Mesenchymal stem cell (in vitro differentiated cells and primary cell): ENCODE measurements at regions not wholly inside any gene's neighbourhood (a gene's known extent, or its start where the extent isn't known, plus 50 kb on each side); places are given as distances from the start of the nearest gene placed in this dataset.
"Not testable (repeated sequence)": the region's sequence is repeated elsewhere in the genome, so short reads cannot be mapped to it uniquely, and the experiment has no call there.

ENCODE experiments used
- DNase-seq: peaks from one replicate; pipeline ENCODE4 v3.0.0-alpha.2; 2013
- H2AFZ ChIP-seq: one replicate; pipeline ENCODE4 v1.6.1; 2013; ENCODE audit warnings: low read depth, mild to moderate bottlenecking, control low read depth, inconsistent platforms, low read length, moderate library complexity
- H2AK5ac ChIP-seq: 2 replicates; pipeline ENCODE4 v1.6.1; 2013; ENCODE audit warnings: low read length, moderate library complexity, mild to moderate bottlenecking, inconsistent platforms; ENCODE audit not compliant: severe bottlenecking
- H2BK120ac ChIP-seq: one replicate; pipeline ENCODE4 v1.6.1; 2013; ENCODE audit warnings: low read depth, mild to moderate bottlenecking, inconsistent platforms, low read length, moderate library complexity
- H2BK12ac ChIP-seq, 2 experiments: one replicate each; pipeline ENCODE4 v1.6.1; 2013; ENCODE audit warnings: inconsistent platforms in 2 of 2, low read length in 2 of 2, mild to moderate bottlenecking in 2 of 2, moderate library complexity in 2 of 2, control low read depth in 1 of 2
- H2BK15ac ChIP-seq: one replicate; pipeline ENCODE4 v1.6.1; 2013; ENCODE audit warnings: mild to moderate bottlenecking, low read depth, inconsistent platforms; ENCODE audit not compliant: poor library complexity, severe bottlenecking
- H2BK5ac ChIP-seq: 2 replicates; pipeline ENCODE4 v1.6.1; 2013; ENCODE audit warnings: low read depth, mild to moderate bottlenecking, low read length, control low read depth, inconsistent platforms; ENCODE audit not compliant: poor library complexity, severe bottlenecking
- H3K14ac ChIP-seq, 2 experiments: one replicate each; pipeline ENCODE4 v1.6.1; 2013; ENCODE audit warnings: inconsistent platforms in 2 of 2, low read length in 2 of 2, control low read depth in 1 of 2, mild to moderate bottlenecking in 1 of 2, moderate library complexity in 1 of 2
- H3K18ac ChIP-seq, 2 experiments: one replicate each; pipeline ENCODE4 v1.6.1; 2013; ENCODE audit warnings: inconsistent platforms in 2 of 2, low read length in 2 of 2, control low read depth in 1 of 2, low read depth in 1 of 2, mild to moderate bottlenecking in 1 of 2
- H3K23ac ChIP-seq, 2 experiments: one replicate each; pipeline ENCODE4 v1.6.1; 2013; ENCODE audit warnings: inconsistent platforms in 2 of 2, low read length in 2 of 2, mild to moderate bottlenecking in 2 of 2, moderate library complexity in 2 of 2, control low read depth in 1 of 2
- H3K27ac ChIP-seq: 2 replicates; pipeline ENCODE4 v1.5.1; 2013; ENCODE audit warnings: mild to moderate bottlenecking, moderate library complexity, low read length, control low read depth, inconsistent platforms; ENCODE audit not compliant: poor library complexity, severe bottlenecking
- H3K27me3 ChIP-seq, 2 experiments: 2 replicates each; pipeline versions ENCODE4 v1.6.1 to v1.7.0; 2013; ENCODE audit warnings: low read length in 2 of 2, mild to moderate bottlenecking in 2 of 2, moderate library complexity in 2 of 2, control low read depth in 1 of 2, inconsistent platforms in 1 of 2; ENCODE audit not compliant: control insufficient read depth in 1 of 2, insufficient read depth in 1 of 2
- H3K36me3 ChIP-seq, 2 experiments: 2 replicates each; pipeline versions ENCODE4 v1.6.1 to v1.7.0; 2013; ENCODE audit warnings: low read length in 2 of 2, control low read depth in 1 of 2, inconsistent platforms in 1 of 2, low read depth in 1 of 2, mild to moderate bottlenecking in 1 of 2; ENCODE audit not compliant: insufficient read depth in 2 of 2, control insufficient read depth in 1 of 2
- H3K4ac ChIP-seq, 2 experiments: one replicate each; pipeline ENCODE4 v1.6.1; 2013; ENCODE audit warnings: inconsistent platforms in 2 of 2, low read length in 2 of 2, mild to moderate bottlenecking in 2 of 2, moderate library complexity in 2 of 2, control low read depth in 1 of 2, low read depth in 1 of 2
- H3K4me1 ChIP-seq: 2 replicates; pipeline ENCODE4 v1.6.1; 2013; ENCODE audit warnings: low read depth, low read length, control low read depth; ENCODE audit not compliant: control insufficient read depth, insufficient read depth
- H3K4me2 ChIP-seq: 2 replicates; pipeline ENCODE4 v1.6.1; 2013; ENCODE audit warnings: low read length, mild to moderate bottlenecking, inconsistent platforms; ENCODE audit not compliant: poor library complexity, severe bottlenecking
- H3K4me3 ChIP-seq, 2 experiments: 2 replicates each; pipeline versions ENCODE4 v1.5.1 to v1.7.0; 2013; ENCODE audit warnings: low read length in 2 of 2, mild to moderate bottlenecking in 2 of 2, control low read depth in 1 of 2, low read depth in 1 of 2; ENCODE audit not compliant: insufficient read depth in 1 of 2
- H3K79me1 ChIP-seq: replicated peaks from 2 replicates; pipeline ENCODE4 v1.6.1; 2013; ENCODE audit warnings: mild to moderate bottlenecking, control low read depth, low read length, inconsistent platforms; ENCODE audit not compliant: poor library complexity, severe bottlenecking
- H3K9ac ChIP-seq: 2 replicates; pipeline ENCODE4 v1.7.0; 2013; ENCODE audit warnings: mild to moderate bottlenecking, low read length, moderate library complexity
- H3K9me3 ChIP-seq: 2 replicates; pipeline ENCODE4 v1.7.0; 2013; ENCODE audit warnings: mild to moderate bottlenecking, low read length; ENCODE audit not compliant: control insufficient read depth
- H4K8ac ChIP-seq: one replicate; pipeline ENCODE4 v1.6.1; 2013; ENCODE audit warnings: inconsistent platforms, mild to moderate bottlenecking, low read length, moderate library complexity
- H4K91ac ChIP-seq: one replicate; pipeline ENCODE4 v1.6.1; 2013; ENCODE audit warnings: mild to moderate bottlenecking, low read length, inconsistent platforms
- WGBS: methylation state at CpG from one replicate; pipeline ENCODE4 v1.1.7; 2013; ENCODE audit warnings: mixed read lengths; 5-methylcytosine and 5-hydroxymethylcytosine counted together

- 51% methylated on average over 4 of the region's 4 CpGs for WGBS
- not testable (repeated sequence) for H3K9me3 ChIP-seq, H3K4ac ChIP-seq, H3K18ac ChIP-seq, H3K36me3 ChIP-seq, H4K8ac ChIP-seq, H3K23ac ChIP-seq, H2BK5ac ChIP-seq, H3K9ac ChIP-seq, H3K4me1 ChIP-seq, H2AFZ ChIP-seq, H4K91ac ChIP-seq, H3K14ac ChIP-seq, H3K4me3 ChIP-seq, H2AK5ac ChIP-seq, H3K27ac ChIP-seq, DNase-seq, H2BK120ac ChIP-seq, H2BK12ac ChIP-seq, H2BK15ac ChIP-seq, H3K79me1 ChIP-seq, H3K4me2 ChIP-seq, H3K27me3 ChIP-seq
Measured at GRCh38 chr21:9795291-9795690, 726.1 kb upstream of the TPTE start.

- not testable (repeated sequence) for H4K8ac ChIP-seq, H3K14ac ChIP-seq, H4K91ac ChIP-seq, H3K23ac ChIP-seq, H2BK12ac ChIP-seq, H2BK15ac ChIP-seq, H3K4me2 ChIP-seq, H3K4me1 ChIP-seq, H3K4ac ChIP-seq, H3K36me3 ChIP-seq, H3K27me3 ChIP-seq, H3K79me1 ChIP-seq, H3K27ac ChIP-seq, H3K9me3 ChIP-seq, H2AK5ac ChIP-seq, H3K9ac ChIP-seq, H2BK120ac ChIP-seq, H3K18ac ChIP-seq, H2BK5ac ChIP-seq, H3K4me3 ChIP-seq, DNase-seq, H2AFZ ChIP-seq
Measured at GRCh38 chr21:9796293-9796692, 725.1 kb upstream of the TPTE start.

- H3K9ac ChIP-seq, H3K4me2 ChIP-seq, H3K9me3 ChIP-seq, DNase-seq, H2BK15ac ChIP-seq, H3K4me3 ChIP-seq, H2AFZ ChIP-seq, H3K27ac ChIP-seq, H3K36me3 ChIP-seq, H3K14ac ChIP-seq, H2BK12ac ChIP-seq, H2BK5ac ChIP-seq, H3K79me1 ChIP-seq, H2BK120ac ChIP-seq, H3K4ac ChIP-seq, H3K27me3 ChIP-seq, H3K23ac ChIP-seq, H3K18ac ChIP-seq, H4K91ac ChIP-seq, H2AK5ac ChIP-seq, H4K8ac ChIP-seq, H3K4me1 ChIP-seq: not testable (repeated sequence)
- no CpG with 5 or more reads among the region's 5 CpGs for WGBS
Measured at GRCh38 chr21:9807675-9808074, 713.7 kb upstream of the TPTE start.

- H4K91ac ChIP-seq, H3K4me2 ChIP-seq, H2BK15ac ChIP-seq, H3K36me3 ChIP-seq, H3K79me1 ChIP-seq, H3K4me3 ChIP-seq, H3K18ac ChIP-seq, H2BK120ac ChIP-seq, H3K27me3 ChIP-seq, H3K9ac ChIP-seq, H3K9me3 ChIP-seq, H3K23ac ChIP-seq, H2BK5ac ChIP-seq, H4K8ac ChIP-seq, H2AK5ac ChIP-seq, H3K14ac ChIP-seq, DNase-seq, H3K4ac ChIP-seq, H3K27ac ChIP-seq, H2BK12ac ChIP-seq, H3K4me1 ChIP-seq, H2AFZ ChIP-seq: not testable (repeated sequence)
- WGBS = no CpG with 5 or more reads among the region's 50 CpGs
Measured at GRCh38 chr21:9811223-9812004, 710.0 kb upstream of the TPTE start.
